Cardiac fibroblast (primary cell): ENCODE measurements at regions not wholly inside any gene's neighbourhood (a gene's known extent, or its start where the extent isn't known, plus 50 kb on each side); places are given as distances from the start of the nearest gene placed in this dataset.

ENCODE experiments used
- DNase-seq, 2 donors: peaks; one replicate each; pipeline versions ENCODE4 v3.0.0 to v3.0.0-alpha.2; 2010; ENCODE audit warnings: low read depth in 2 of 2
- H3K4me3 ChIP-seq, 2 donors: replicated peaks in 1 of 2; 1 replicate in 1 of 2; 2 replicates in 1 of 2; pipeline ENCODE4 v1.5.1; 2011; ENCODE audit warnings: low read depth in 2 of 2, low read length in 2 of 2, mild to moderate bottlenecking in 2 of 2, moderate library complexity in 1 of 2
- TF ChIP-seq, protein P1 (sequence below): IDR thresholded peaks from one replicate; pipeline ENCODE4 v1.5.1; 2011; ENCODE audit warnings: low read depth, mild to moderate bottlenecking, low read length, inconsistent platforms

DNA sequence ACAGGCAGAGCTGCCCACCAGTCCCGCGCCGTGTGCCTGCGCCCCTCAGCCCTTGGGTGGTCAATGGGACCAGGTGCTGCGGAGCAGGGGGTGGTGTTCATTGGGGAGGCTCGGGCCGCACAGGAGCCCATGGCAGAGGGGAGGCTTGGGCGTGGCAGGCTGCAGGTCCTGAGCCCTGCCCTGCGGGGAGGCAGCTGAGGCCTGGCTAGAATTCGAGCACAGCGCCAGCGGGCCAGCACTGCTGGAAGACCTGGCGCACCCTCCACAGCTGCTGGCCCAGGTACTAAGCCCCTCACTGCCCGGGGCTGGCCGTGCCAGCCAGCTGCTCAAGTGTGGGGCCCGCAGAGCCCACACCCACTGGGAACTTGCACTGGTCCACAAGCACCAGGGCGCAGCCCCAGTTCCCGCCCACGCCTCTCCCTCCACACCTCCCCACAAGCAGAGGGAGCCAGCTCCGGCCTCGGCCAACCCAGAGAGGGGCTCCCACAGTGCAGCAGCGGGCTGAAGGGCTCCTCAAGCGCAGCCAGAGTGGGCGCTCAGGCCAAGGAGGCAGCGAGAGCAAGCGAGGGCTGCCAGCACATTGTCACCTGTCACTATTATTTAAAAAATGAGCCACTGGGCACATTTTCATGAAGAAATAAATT, 645.8 kb downstream of the CENPC start:
- TF ChIP-seq, protein P1, sequence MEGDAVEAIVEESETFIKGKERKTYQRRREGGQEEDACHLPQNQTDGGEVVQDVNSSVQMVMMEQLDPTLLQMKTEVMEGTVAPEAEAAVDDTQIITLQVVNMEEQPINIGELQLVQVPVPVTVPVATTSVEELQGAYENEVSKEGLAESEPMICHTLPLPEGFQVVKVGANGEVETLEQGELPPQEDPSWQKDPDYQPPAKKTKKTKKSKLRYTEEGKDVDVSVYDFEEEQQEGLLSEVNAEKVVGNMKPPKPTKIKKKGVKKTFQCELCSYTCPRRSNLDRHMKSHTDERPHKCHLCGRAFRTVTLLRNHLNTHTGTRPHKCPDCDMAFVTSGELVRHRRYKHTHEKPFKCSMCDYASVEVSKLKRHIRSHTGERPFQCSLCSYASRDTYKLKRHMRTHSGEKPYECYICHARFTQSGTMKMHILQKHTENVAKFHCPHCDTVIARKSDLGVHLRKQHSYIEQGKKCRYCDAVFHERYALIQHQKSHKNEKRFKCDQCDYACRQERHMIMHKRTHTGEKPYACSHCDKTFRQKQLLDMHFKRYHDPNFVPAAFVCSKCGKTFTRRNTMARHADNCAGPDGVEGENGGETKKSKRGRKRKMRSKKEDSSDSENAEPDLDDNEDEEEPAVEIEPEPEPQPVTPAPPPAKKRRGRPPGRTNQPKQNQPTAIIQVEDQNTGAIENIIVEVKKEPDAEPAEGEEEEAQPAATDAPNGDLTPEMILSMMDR: no peak
- H3K4me3 ChIP-seq: no peak overlapping the region
- DNase-seq: no peak

DNA sequence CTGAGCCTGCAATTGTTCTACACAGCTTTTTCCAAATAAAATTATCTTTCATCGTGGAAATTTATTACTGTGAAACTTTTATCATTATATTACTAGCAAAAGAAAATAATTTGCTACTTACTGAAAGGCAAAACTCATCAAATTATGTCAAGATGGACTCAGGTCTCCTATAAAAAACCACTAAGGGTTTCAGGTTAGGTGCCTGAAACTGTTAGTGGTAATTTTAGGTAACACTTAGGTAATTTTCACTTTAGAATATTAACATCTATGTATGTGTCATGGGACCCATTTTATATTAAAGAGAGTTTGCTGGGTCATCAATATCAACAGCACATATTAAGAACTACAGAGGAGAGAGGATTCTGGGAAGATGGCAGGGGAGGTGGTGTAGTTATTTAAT, 651.5 kb downstream of the CENPC start:
- TF ChIP-seq, protein P1: no peak
- H3K4me3 ChIP-seq: no peak overlapping the region
- DNase-seq: no peak

DNA sequence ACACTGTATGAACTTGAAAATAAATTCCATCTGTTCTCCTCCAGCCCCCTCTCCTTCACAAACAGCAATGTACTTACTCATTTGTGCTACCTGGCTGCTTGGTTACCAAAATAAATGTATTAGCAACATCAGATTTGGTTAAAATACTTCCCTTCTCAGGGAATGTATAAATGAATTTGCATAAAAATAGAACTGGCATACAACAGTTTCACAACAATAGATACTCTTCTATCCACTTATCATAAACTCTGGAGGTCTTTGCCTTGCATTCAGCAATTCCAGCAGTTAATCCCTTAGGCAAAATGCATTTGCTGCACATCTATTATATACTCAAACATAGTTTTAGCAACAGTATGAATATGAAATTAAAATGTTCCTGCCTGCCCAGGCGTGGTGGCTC, 658.2 kb downstream of the CENPC start:
- no peak overlapping the region for H3K4me3 ChIP-seq
- TF ChIP-seq, protein P1: no peak
- DNase-seq: no peak

DNA sequence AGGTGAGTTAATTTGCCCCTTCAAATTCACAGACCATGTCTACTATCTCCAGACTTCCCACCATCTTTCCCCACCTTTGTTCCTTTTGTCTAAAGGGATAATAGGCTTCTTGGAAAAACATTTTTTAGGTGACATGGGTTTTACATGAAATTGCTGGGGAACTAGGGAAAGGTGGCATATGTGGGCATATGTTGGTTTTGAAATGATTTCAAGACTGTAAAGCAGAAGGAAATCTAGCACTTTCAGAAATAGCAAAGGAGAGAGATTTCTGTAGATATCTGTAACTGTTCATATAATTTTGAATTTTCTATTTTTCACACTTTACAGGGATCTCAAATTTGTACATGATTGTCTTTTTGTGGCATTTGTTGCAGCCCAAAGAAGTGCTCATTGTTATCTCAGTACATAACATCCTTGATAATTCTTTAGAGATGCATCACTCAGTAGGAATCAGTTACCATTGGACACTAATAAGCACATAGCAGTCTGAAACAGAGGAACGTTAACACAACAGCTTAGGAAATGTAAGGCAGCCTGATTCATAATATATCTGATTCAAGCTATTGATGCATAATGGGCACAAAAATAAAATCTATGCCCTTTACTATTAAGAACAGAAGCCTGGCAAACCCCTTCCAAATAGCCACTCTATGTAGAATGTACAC, 659.7 kb downstream of the CENPC start:
- H3K4me3 ChIP-seq: no peak overlapping the region
- DNase-seq: peak in 1 of 2 donors; percentile 17
- TF ChIP-seq, protein P1: no peak

DNA sequence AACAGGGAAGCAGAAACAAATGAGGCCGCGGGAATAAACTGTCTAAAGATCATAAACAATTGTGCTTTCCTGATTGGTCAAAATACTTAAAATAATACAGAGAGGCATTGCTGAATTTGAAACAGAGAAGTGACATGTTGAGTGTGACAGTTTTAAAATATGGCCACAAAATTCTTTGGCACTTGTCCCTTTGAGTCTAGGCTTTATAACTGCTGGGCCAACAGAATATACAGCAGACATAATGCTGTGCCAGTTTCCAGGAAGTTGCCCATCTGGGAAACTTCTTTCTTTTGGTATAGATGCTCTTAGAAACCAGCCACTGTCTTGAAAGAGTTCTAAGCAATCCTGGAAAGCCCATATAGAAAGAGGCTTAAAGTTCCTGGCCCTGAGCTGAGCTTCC, 668.4 kb downstream of the CENPC start:
- DNase-seq: no peak
- TF ChIP-seq, protein P1: no peak
- H3K4me3 ChIP-seq: no peak overlapping the region

DNA sequence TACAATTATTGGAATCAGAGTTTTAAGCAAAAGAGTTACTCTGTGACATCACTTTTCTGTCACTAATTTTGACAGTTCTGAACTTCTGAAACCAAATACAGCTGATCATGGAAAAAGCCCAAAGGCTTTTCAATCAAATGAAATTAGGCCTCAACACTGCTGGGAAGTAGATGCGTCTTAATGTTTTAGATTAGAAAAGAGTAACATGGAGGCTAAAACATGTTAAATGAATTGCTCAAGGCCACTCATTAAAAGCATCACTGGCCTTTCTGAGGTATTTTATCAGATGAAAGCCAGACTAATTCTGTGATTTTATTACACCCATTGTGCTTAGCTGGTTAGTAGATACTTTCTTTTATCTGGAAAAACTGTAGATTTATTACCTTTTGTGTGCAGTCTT, 672.6 kb downstream of the CENPC start:
- no peak for DNase-seq
- H3K4me3 ChIP-seq: no peak overlapping the region
- TF ChIP-seq, protein P1: no peak

DNA sequence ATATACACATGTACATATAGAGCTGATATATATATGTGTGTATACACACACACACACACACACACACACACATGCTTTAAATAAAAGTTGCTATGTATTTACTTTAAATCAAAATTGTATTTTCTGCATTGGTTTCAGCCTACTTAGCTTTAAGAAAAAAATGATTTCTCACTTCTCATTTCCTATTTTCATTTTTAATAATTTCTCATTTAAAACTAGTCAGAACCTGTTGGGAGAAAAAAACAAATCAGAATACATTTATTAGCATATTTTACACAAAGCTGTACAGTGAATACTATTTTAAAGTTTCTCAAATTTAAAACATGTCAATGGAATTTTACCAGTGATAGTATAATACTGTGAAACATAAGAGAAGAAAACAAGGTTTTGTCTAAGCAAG, 681.8 kb downstream of the CENPC start:
- H3K4me3 ChIP-seq: no peak overlapping the region
- TF ChIP-seq, protein P1: no peak
- no peak for DNase-seq
